Left lung (tissue), 4 donors: ENCODE measurements at regions not wholly inside any gene's neighbourhood (a gene's known extent, or its start where the extent isn't known, plus 50 kb on each side); places are given as distances from the start of the nearest gene placed in this dataset.

ENCODE experiments used
- ATAC-seq: fragments of 200-7000 bp; cut with Tn5 transposase; one replicate; pipeline ENCODE4 v1.9.1; 2020; ENCODE audit warnings: moderate library complexity
- DNase-seq, 4 donors: peaks; one replicate each; pipeline ENCODE4 v3.0.0-alpha.2; 2013 to 2020
- H3K27ac ChIP-seq, 2 donors: fragments of 200-600 bp; sonication (generic) in 1 of 2; one replicate each; pipeline versions ENCODE4 v1.5.0 to v1.8.0; 2020 to 2021
- H3K27me3 ChIP-seq, 2 donors: fragments of 200-600 bp; sonication (generic) in 1 of 2; one replicate each; pipeline versions ENCODE4 v1.5.0 to v1.8.0; 2020 to 2021
- H3K36me3 ChIP-seq, 2 donors: fragments of 200-600 bp; sonication (generic) in 1 of 2; one replicate each; pipeline versions ENCODE4 v1.5.0 to v1.8.0; 2020 to 2021
- H3K4me1 ChIP-seq, 2 donors: fragments of 200-600 bp; one replicate each; pipeline ENCODE4 v1.8.0; 2021
- H3K4me3 ChIP-seq, 2 donors: fragments of 200-600 bp; sonication (generic) in 1 of 2; one replicate each; pipeline versions ENCODE4 v1.5.0 to v1.8.0; 2020 to 2021; ENCODE audit warnings: mild to moderate bottlenecking in 1 of 2
- H3K9me3 ChIP-seq, 2 donors: fragments of 200-600 bp; sonication (generic) in 1 of 2; one replicate each; pipeline versions ENCODE4 v1.5.0 to v1.8.0; 2020 to 2021
- intact Hi-C, 2 donors: fragments of 100-400 bp; cut with DNase I; formaldehyde crosslinking; loops; one replicate each; pipeline versions ENCODE4 v1.11.2 to v1.14.2; 2022
- TF ChIP-seq, protein P1 (sequence below), 2 donors: fragments of 200-600 bp; sonication (generic) in 1 of 2; IDR thresholded peaks; one replicate each; pipeline versions ENCODE4 v1.5.0 to v1.8.0; 2021; ENCODE audit warnings: antibody characterized with exemption in 2 of 2
- donor health status: DM: no; HTN: yes; CAD: no.
- donor health status: DM: no; HTN: no; CAD: no.

DNA sequence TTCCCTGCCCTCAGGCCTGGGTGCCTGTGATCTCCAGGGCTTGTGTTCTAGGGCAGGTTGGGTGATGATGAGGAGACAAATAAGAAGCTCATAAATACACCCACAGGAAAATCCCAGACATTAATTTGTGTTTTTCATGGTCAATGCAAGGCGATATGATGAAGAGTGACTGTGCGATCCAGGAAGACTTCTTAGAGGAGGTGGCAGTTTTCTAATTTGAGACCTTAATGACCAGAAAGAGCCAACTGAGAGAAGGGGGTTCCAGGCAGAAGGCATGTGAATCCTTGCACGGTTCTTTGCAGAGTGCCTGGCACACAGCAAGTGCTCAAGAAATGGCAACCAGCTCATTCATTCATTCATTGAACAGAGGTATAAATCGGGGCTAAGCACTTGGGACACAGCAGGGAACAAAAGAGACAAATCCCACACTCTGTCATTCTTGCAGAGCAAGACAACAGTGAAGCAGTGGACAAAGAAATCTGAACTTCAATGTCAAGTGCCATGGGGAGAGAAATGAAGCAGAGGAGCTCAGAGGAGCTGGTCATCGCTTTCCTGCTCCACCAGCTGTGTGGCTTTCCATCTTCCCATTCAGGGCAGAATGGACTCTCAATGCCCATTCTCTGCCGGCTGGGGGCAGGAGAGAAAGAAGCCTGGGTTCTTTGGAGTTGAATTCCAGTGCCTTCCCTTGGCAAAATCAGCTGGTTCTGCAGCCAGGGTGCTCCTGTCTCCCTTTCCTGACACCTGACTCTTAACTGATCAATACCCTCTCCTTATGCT, 128.3 kb downstream of the AACS start:
- Histone ChIP-seq H3K27me3 (peaks cover 19 to 78% of the 10 kb centered on the region in 2 donors), H3K27ac (no peak overlapping the region), H3K9me3 (no peaks in the 10 kb centered on the region), H3K4me1 (no peaks in the 10 kb centered on the region), H3K36me3 (no peaks in the 10 kb centered on the region), H3K4me3 (no peak overlapping the region)
- TF ChIP-seq, protein P1, sequence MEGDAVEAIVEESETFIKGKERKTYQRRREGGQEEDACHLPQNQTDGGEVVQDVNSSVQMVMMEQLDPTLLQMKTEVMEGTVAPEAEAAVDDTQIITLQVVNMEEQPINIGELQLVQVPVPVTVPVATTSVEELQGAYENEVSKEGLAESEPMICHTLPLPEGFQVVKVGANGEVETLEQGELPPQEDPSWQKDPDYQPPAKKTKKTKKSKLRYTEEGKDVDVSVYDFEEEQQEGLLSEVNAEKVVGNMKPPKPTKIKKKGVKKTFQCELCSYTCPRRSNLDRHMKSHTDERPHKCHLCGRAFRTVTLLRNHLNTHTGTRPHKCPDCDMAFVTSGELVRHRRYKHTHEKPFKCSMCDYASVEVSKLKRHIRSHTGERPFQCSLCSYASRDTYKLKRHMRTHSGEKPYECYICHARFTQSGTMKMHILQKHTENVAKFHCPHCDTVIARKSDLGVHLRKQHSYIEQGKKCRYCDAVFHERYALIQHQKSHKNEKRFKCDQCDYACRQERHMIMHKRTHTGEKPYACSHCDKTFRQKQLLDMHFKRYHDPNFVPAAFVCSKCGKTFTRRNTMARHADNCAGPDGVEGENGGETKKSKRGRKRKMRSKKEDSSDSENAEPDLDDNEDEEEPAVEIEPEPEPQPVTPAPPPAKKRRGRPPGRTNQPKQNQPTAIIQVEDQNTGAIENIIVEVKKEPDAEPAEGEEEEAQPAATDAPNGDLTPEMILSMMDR (IDR thresholded peaks at IDR 0.05), result no peak
- no peak for DNase-seq
- intact Hi-C loops, result no loop called here
- no peak for ATAC-seq

DNA sequence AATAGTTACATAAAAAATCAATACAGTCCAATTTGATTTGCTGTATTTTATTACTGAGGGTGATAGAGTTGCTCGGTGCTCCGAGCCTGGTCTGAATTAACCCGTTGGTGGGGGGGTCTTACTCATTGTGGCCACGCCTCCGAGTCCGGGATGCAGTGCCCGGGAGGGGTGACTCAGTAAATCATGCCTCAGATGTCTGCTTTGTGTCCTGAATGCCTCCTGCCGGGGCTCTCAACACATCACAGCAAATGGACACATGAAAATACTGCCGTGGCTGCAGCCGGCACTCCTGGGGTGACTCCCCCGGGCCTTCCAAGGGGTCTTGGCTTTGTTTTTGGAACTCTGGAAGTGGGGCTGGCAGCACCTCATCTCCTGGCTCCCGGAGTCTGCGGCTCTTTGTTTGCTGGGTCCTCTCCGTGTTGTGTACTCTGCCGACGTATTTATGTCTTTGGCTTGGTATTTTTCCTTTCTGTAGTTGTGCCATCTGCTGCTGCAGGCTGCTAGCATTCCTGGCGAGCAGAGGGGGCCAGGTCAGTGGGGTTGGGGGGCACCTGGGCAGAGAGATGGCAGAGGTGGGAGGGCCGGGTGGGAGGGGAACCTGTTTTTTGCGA, 129.0 kb downstream of the AACS start:
- Histone ChIP-seq H3K27me3 (peaks cover 12 to 75% of the 10 kb centered on the region in 2 donors), H3K4me3 (no peak overlapping the region), H3K4me1 (no peaks in the 10 kb centered on the region), H3K9me3 (no peaks in the 10 kb centered on the region), H3K36me3 (no peaks in the 10 kb centered on the region), H3K27ac (no peak overlapping the region)
- DNase-seq (no peak), ATAC-seq (no peak)
- TF ChIP-seq, protein P1 (IDR thresholded peaks at IDR 0.05), result no peak
- intact Hi-C loops, result no loop called here

DNA sequence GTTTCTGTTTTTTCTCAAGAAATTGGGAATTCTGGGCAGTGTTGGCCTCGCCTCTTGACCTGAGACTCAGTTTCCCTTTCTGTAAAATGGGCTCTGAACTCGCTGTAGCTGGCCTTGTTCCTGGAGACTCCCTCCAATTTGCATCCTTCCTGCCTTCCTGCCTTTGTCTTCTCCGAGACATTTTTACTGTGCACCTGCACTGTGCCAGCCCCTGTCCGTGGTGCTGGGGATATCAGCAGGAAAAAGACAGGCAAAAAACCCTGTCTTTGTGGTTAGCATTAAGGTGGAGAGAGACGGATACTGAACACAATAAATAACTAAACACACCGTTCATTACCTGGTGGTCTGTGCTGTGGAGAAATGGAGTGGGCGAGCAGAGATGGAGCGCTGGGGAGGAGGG, 129.8 kb downstream of the AACS start:
- H3K27me3 ChIP-seq, result peaks cover 5 to 73% of the 10 kb centered on the region in 2 donors
- no peak overlapping the region for H3K27ac ChIP-seq
- no peaks in the 10 kb centered on the region for H3K36me3 ChIP-seq
- DNase-seq (no peak), ATAC-seq (no peak)
- intact Hi-C loops, result no loop called here
- H3K4me3 ChIP-seq, result no peak overlapping the region
- no peaks in the 10 kb centered on the region for H3K4me1 ChIP-seq
- no peaks in the 10 kb centered on the region for H3K9me3 ChIP-seq
- TF ChIP-seq, protein P1 (IDR thresholded peaks at IDR 0.05), result no peak

- no peak for ATAC-seq
These were observed 132.1 kb downstream of the AACS start for GRCh38 chr12:125197326-125197725.

DNA sequence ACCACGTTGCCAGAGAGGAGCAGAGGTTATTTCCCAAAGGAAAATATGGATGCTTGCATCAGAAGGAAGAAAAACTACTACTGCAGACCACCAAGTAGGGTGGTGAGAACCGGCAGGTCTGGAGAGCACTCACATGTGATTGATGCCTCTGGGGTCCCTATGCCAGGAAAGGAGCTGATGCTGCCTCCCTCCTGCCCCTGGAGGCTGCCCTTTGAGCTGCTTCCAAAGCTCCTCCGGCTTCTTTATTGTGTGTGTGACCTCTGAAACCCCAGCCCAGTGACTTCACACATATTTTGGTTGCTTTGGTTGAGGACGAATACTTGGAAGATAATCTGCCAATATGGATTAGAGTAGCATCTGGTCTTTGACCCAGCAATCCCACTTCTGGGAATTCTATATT, 133.4 kb downstream of the AACS start:
- intact Hi-C loops, result no loop called here
- Histone ChIP-seq H3K4me3 (no peak overlapping the region), H3K36me3 (no peaks in the 10 kb centered on the region), H3K9me3 (peaks cover 0 to 4% of the 10 kb centered on the region in 2 donors), H3K27ac (no peak overlapping the region), H3K27me3 (peaks cover 0 to 52% of the 10 kb centered on the region in 2 donors), H3K4me1 (no peaks in the 10 kb centered on the region)
- no peak for ATAC-seq
- no peak for DNase-seq
- TF ChIP-seq, protein P1 (IDR thresholded peaks at IDR 0.05), result no peak

More at GRCh38 chr12:125197326-125197725, 132.1 kb downstream of the AACS start:
- H3K36me3 ChIP-seq, result no peaks in the 10 kb centered on the region
- H3K9me3 ChIP-seq, result peaks cover 0 to 4% of the 10 kb centered on the region in 2 donors
- peaks cover 0 to 58% of the 10 kb centered on the region in 2 donors for H3K27me3 ChIP-seq
- no peak for DNase-seq
- TF ChIP-seq, protein P1 (IDR thresholded peaks at IDR 0.05), result no peak
- no peak overlapping the region for H3K27ac ChIP-seq
- no peak overlapping the region for H3K4me3 ChIP-seq
- intact Hi-C loops, result no loop called here
- no peaks in the 10 kb centered on the region for H3K4me1 ChIP-seq
